ENCODE measurements at regions not wholly inside any gene's neighbourhood (a gene's known extent, or its start where the extent isn't known, plus 50 kb on each side); places are given as distances from the start of the nearest gene placed in this dataset.

- in situ Hi-C loops (cut with MboI) = no loop called here
- H3K9ac ChIP-seq = no peak overlapping the region
- DNase-seq = no peak
- H3K4me3 ChIP-seq = no peak overlapping the region
- no peak overlapping the region for H3K4me2 ChIP-seq (ENCODE audit: unreplicated experiment)
- no peaks in the 10 kb centered on the region for H3K9me2 ChIP-seq (ENCODE audit: insufficient read depth)
- H3K4me1 ChIP-seq (ENCODE audit: insufficient read depth) = peaks cover 7% of the 10 kb centered on the region; the same call in 1 of the 2 replicates
- no peak overlapping the region for H3K27ac ChIP-seq
- H3K9me3 ChIP-seq (ENCODE audit: low read depth) = no peaks in the 10 kb centered on the region
- H2AFZ ChIP-seq = no peak overlapping the region
- 98 to 100% methylated on average over 2 of the region's 2 CpGs for WGBS, 2 experiments (ENCODE audit: low coverage in 1 of 2, low lambda C conversion rate in 2 of 2, missing lambda C conversion rate in 2 of 2)
- H3K79me2 ChIP-seq (ENCODE audit: insufficient read depth) = no peaks in the 10 kb centered on the region
- H4K20me1 ChIP-seq (ENCODE audit: insufficient read depth) = no peaks in the 10 kb centered on the region
- H3F3A ChIP-seq (ENCODE audit: insufficient read depth) = no peaks in the 10 kb centered on the region
- TF ChIP-seq EZH2 (IDR thresholded peaks at IDR 0.05; ENCODE audit: insufficient read depth, poor library complexity, severe bottlenecking) (no peak), EZH2phosphoT487 (IDR thresholded peaks at IDR 0.05; ENCODE audit: insufficient read depth, low read depth) (no peak)
- no peaks in the 10 kb centered on the region for H3K36me3 ChIP-seq (ENCODE audit: low read depth)
- 0 out of 2 replicates have a peak, but pooled peaks cover 5% of the 10 kb centered on the region for H3K27me3 ChIP-seq (replicated peaks; ENCODE audit: insufficient read depth)
Measured at GRCh38 chr1:47571952-47572351, 134.1 kb downstream of the FOXD2 start.

- Histone ChIP-seq H3K27me3 (replicated peaks; ENCODE audit: insufficient read depth) (0 out of 2 replicates have a peak, but pooled peaks cover 6% of the 10 kb centered on the region), H3K36me3 (ENCODE audit: low read depth) (no peaks in the 10 kb centered on the region), H3K9ac (no peak overlapping the region), H3K79me2 (ENCODE audit: insufficient read depth) (no peaks in the 10 kb centered on the region), H3K27ac (no peak overlapping the region), H3K9me3 (ENCODE audit: low read depth) (no peaks in the 10 kb centered on the region), H2AFZ (no peak overlapping the region), H3K4me3 (no peak overlapping the region), H3F3A (ENCODE audit: insufficient read depth) (no peaks in the 10 kb centered on the region), H3K9me2 (ENCODE audit: insufficient read depth) (no peaks in the 10 kb centered on the region), H4K20me1 (ENCODE audit: insufficient read depth) (no peaks in the 10 kb centered on the region), H3K4me2 (ENCODE audit: unreplicated experiment) (no peak overlapping the region), H3K4me1 (ENCODE audit: insufficient read depth) (peaks cover 7% of the 10 kb centered on the region; the same call in 1 of the 2 replicates)
- WGBS, 2 experiments (ENCODE audit: low coverage in 1 of 2, low lambda C conversion rate in 2 of 2, missing lambda C conversion rate in 2 of 2) = 54 to 68% methylated on average over 10 to 13 of the region's 13 CpGs
- TF ChIP-seq EZH2 (IDR thresholded peaks at IDR 0.05; ENCODE audit: insufficient read depth, poor library complexity, severe bottlenecking) = no peak
- no peak for TF ChIP-seq EZH2phosphoT487 (IDR thresholded peaks at IDR 0.05; ENCODE audit: insufficient read depth, low read depth)
- DNase-seq = peak; percentile 54
- in situ Hi-C loops (cut with MboI) = no loop called here
Measured at GRCh38 chr1:47572731-47573430, 135.0 kb downstream of the FOXD2 start.

- no peaks in the 10 kb centered on the region for H3F3A ChIP-seq (ENCODE audit: insufficient read depth)
- no peak overlapping the region for H3K4me2 ChIP-seq (ENCODE audit: unreplicated experiment)
- H3K9me3 ChIP-seq (ENCODE audit: low read depth) = no peaks in the 10 kb centered on the region
- peaks cover under 1% of the 10 kb centered on the region; the same call in 1 of the 2 replicates for H3K4me1 ChIP-seq (ENCODE audit: insufficient read depth)
- no peak overlapping the region for H2AFZ ChIP-seq
- no peaks in the 10 kb centered on the region for H3K36me3 ChIP-seq (ENCODE audit: low read depth)
- no peaks in the 10 kb centered on the region for H3K79me2 ChIP-seq (ENCODE audit: insufficient read depth)
- H3K9me2 ChIP-seq (ENCODE audit: insufficient read depth) = no peaks in the 10 kb centered on the region
- H3K27me3 ChIP-seq (replicated peaks; ENCODE audit: insufficient read depth) = peaks cover 16% of the 10 kb centered on the region; the same call in 1 of the 2 replicates
- H3K4me3 ChIP-seq = no peak overlapping the region
- DNase-seq = no peak
- WGBS, 2 experiments (ENCODE audit: low coverage in 1 of 2, low lambda C conversion rate in 2 of 2, missing lambda C conversion rate in 2 of 2) = 81 to 86% methylated on average over 12 to 15 of the region's 15 CpGs
- H4K20me1 ChIP-seq (ENCODE audit: insufficient read depth) = no peaks in the 10 kb centered on the region
- H3K9ac ChIP-seq = no peak overlapping the region
- in situ Hi-C loops (cut with MboI) = no loop called here
- H3K27ac ChIP-seq = no peak overlapping the region
- TF ChIP-seq EZH2 (IDR thresholded peaks at IDR 0.05; ENCODE audit: insufficient read depth, poor library complexity, severe bottlenecking) (no peak), EZH2phosphoT487 (IDR thresholded peaks at IDR 0.05; ENCODE audit: insufficient read depth, low read depth) (no peak)
Measured at GRCh38 chr1:47574451-47575165, 136.8 kb downstream of the FOXD2 start.

- Histone ChIP-seq H3K4me1 (ENCODE audit: insufficient read depth) (no peaks in the 10 kb centered on the region), H4K20me1 (ENCODE audit: insufficient read depth) (no peaks in the 10 kb centered on the region), H3F3A (ENCODE audit: insufficient read depth) (no peaks in the 10 kb centered on the region), H3K36me3 (ENCODE audit: low read depth) (no peaks in the 10 kb centered on the region), H3K9me3 (ENCODE audit: low read depth) (no peaks in the 10 kb centered on the region), H3K4me3 (no peak overlapping the region), H3K9ac (no peak overlapping the region), H3K79me2 (ENCODE audit: insufficient read depth) (no peaks in the 10 kb centered on the region), H2AFZ (no peak overlapping the region), H3K27ac (no peak overlapping the region), H3K27me3 (replicated peaks; ENCODE audit: insufficient read depth) (peaks cover 31% of the 10 kb centered on the region; the same call in 1 of the 2 replicates), H3K9me2 (ENCODE audit: insufficient read depth) (no peaks in the 10 kb centered on the region), H3K4me2 (ENCODE audit: unreplicated experiment) (no peak overlapping the region)
- in situ Hi-C loops (cut with MboI) = no loop called here
- TF ChIP-seq EZH2phosphoT487 (IDR thresholded peaks at IDR 0.05; ENCODE audit: insufficient read depth, low read depth) (no peak), EZH2 (IDR thresholded peaks at IDR 0.05; ENCODE audit: insufficient read depth, poor library complexity, severe bottlenecking) (no peak)
- peak; percentile 45 for DNase-seq
- WGBS, 2 experiments (ENCODE audit: low coverage in 1 of 2, low lambda C conversion rate in 2 of 2, missing lambda C conversion rate in 2 of 2) = 67 to 69% methylated on average over 10 of the region's 10 CpGs
Measured at GRCh38 chr1:47575855-47576757, 138.3 kb downstream of the FOXD2 start.
